ENCODE measurements at regions not wholly inside any gene's neighbourhood (a gene's known extent, or its start where the extent isn't known, plus 50 kb on each side); places are given as distances from the start of the nearest gene placed in this dataset.

- no peak overlapping the region for H3K9ac ChIP-seq (ENCODE audit: low read depth in 1 of 2, low read length in 2 of 2)
- no peaks in the 10 kb centered on the region for H3K36me3 ChIP-seq (ENCODE audit: control insufficient read depth in 4 of 4, insufficient read depth in 3 of 4, low read depth in 1 of 4, low read length in 3 of 4)
- H3K4me3 ChIP-seq (ENCODE audit: low read depth in 1 of 3, low read length in 3 of 3) = no peak overlapping the region
- H3K27me3 ChIP-seq (ENCODE audit: control insufficient read depth in 4 of 4, insufficient read depth in 4 of 4, low read length in 3 of 4) = peaks cover 0 to 4% (median 0%) of the 10 kb centered on the region in 4 donors
- no peak overlapping the region for H3K27ac ChIP-seq (ENCODE audit: low read depth in 1 of 2, low read length in 2 of 2)
- TF ChIP-seq HNF4G (IDR thresholded peaks at IDR 0.05) (no peak), REST (IDR thresholded peaks at IDR 0.05) (no peak), FOXA2 (IDR thresholded peaks at IDR 0.05) (no peak), YY1 (IDR thresholded peaks at IDR 0.05) (no peak), TAF1 (conservative IDR thresholded peaks at IDR 0.05) (no peak), CTCF (IDR thresholded peaks at IDR 0.05; ENCODE audit: low read depth, low read length, missing input control) (no peak), HNF4A (conservative IDR thresholded peaks at IDR 0.05) (no peak)
- DNase-seq (ENCODE audit: low spot score) = no peak
- WGBS = 70% methylated on average over 1 of the region's 1 CpG
- no peaks in the 10 kb centered on the region for H3K9me3 ChIP-seq (ENCODE audit: control insufficient read depth in 4 of 4, low read length in 3 of 4)
- no peaks in the 10 kb centered on the region for H3K4me1 ChIP-seq (ENCODE audit: control insufficient read depth in 4 of 4, insufficient read depth in 4 of 4, low read length in 3 of 4)
Observed at GRCh38 chr2:153213022-153213421, 265.5 kb downstream of the RPRM start.

GRCh38 chr2:153197402-153198386 lies 280.9 kb downstream of the RPRM start:
- H3K27me3 ChIP-seq (ENCODE audit: control insufficient read depth in 4 of 4, insufficient read depth in 4 of 4, low read length in 3 of 4) = no peaks in the 10 kb centered on the region
- 77% methylated on average over 11 of the region's 11 CpGs for WGBS
- TF ChIP-seq GABPA (IDR thresholded peaks at IDR 0.05 in 1 of 2, conservative IDR thresholded peaks at IDR 0.05 in 1 of 2) = no peak
- TF ChIP-seq FOXA1 (IDR thresholded peaks at IDR 0.05) = no peak
- no peak for TF ChIP-seq HNF4A (conservative IDR thresholded peaks at IDR 0.05)
- no peak for TF ChIP-seq SP1 (IDR thresholded peaks at IDR 0.05)
- TF ChIP-seq MAX (IDR thresholded peaks at IDR 0.05) = no peak
- no peak for TF ChIP-seq JUND (IDR thresholded peaks at IDR 0.05)
- TF ChIP-seq NR2F2 (IDR thresholded peaks at IDR 0.05) = no peak
- H3K36me3 ChIP-seq (ENCODE audit: control insufficient read depth in 4 of 4, insufficient read depth in 3 of 4, low read depth in 1 of 4, low read length in 3 of 4) = no peaks in the 10 kb centered on the region
- H3K4me3 ChIP-seq (ENCODE audit: low read depth in 1 of 3, low read length in 3 of 3) = no peak overlapping the region
- H3K9me3 ChIP-seq (ENCODE audit: control insufficient read depth in 4 of 4, low read length in 3 of 4) = peaks cover 0 to 4% (median 0%) of the 10 kb centered on the region in 4 donors
- no peak for DNase-seq (ENCODE audit: low spot score)
- no peak overlapping the region for H3K27ac ChIP-seq (ENCODE audit: low read depth in 1 of 2, low read length in 2 of 2)
- H3K9ac ChIP-seq (ENCODE audit: low read depth in 1 of 2, low read length in 2 of 2) = no peak overlapping the region
- no peaks in the 10 kb centered on the region for H3K4me1 ChIP-seq (ENCODE audit: control insufficient read depth in 4 of 4, insufficient read depth in 4 of 4, low read length in 3 of 4)

All from liver (tissue), 8 donors.